Liver (tissue), 7 donors: ENCODE measurements at regions not wholly inside any gene's neighbourhood (a gene's known extent, or its start where the extent isn't known, plus 50 kb on each side); places are given as distances from the start of the nearest gene placed in this dataset.

Source experiments
- DNase-seq: peaks from one replicate; pipeline ENCODE4 v3.0.0-alpha.2; 2017; ENCODE audit warnings: low spot score
- H3K27ac ChIP-seq, 2 donors: one replicate each; pipeline ENCODE4 v1.7.0; 2013; ENCODE audit warnings: inconsistent platforms in 2 of 2, low read length in 2 of 2, control low read depth in 1 of 2, low read depth in 1 of 2, mild to moderate bottlenecking in 1 of 2
- H3K27me3 ChIP-seq, 4 donors: one replicate each; pipeline versions ENCODE4 v1.6.1 to v1.7.0; 2013; ENCODE audit warnings: low read length in 3 of 4, inconsistent platforms in 1 of 4, mild to moderate bottlenecking in 1 of 4, moderate library complexity in 1 of 4; ENCODE audit not compliant: control insufficient read depth in 4 of 4, insufficient read depth in 4 of 4
- H3K36me3 ChIP-seq, 4 donors: one replicate each; pipeline versions ENCODE4 v1.6.1 to v1.7.0; 2013; ENCODE audit warnings: low read length in 3 of 4, mild to moderate bottlenecking in 3 of 4, low read depth in 1 of 4, moderate library complexity in 1 of 4; ENCODE audit not compliant: control insufficient read depth in 4 of 4, insufficient read depth in 3 of 4
- H3K4me1 ChIP-seq, 4 donors: one replicate each; pipeline versions ENCODE4 v1.6.1 to v1.7.0; 2013; ENCODE audit warnings: low read length in 3 of 4, mild to moderate bottlenecking in 3 of 4, moderate library complexity in 1 of 4; ENCODE audit not compliant: control insufficient read depth in 4 of 4, insufficient read depth in 4 of 4
- H3K4me3 ChIP-seq, 3 donors: one replicate each; pipeline versions ENCODE4 v1.6.1 to v1.7.0; 2013; ENCODE audit warnings: low read length in 3 of 3, control low read depth in 1 of 3, low read depth in 1 of 3, mild to moderate bottlenecking in 1 of 3
- H3K9ac ChIP-seq, 2 donors: one replicate each; pipeline ENCODE4 v1.7.0; 2013; ENCODE audit warnings: low read length in 2 of 2, mild to moderate bottlenecking in 2 of 2, moderate library complexity in 2 of 2, control low read depth in 1 of 2, low read depth in 1 of 2
- H3K9me3 ChIP-seq, 4 donors: one replicate each; pipeline versions ENCODE4 v1.6.1 to v1.7.0; 2013; ENCODE audit warnings: low read length in 3 of 4; ENCODE audit not compliant: control insufficient read depth in 4 of 4
- EGR1 ChIP-seq, 2 donors: IDR thresholded peaks; 2 replicates each; pipeline ENCODE4 v1.6.1; 2016 to 2018; ENCODE audit warnings: antibody characterized with exemption in 2 of 2, low read depth in 2 of 2
- FOXA1 ChIP-seq: IDR thresholded peaks from 2 replicates; pipeline ENCODE4 v1.6.1; 2016; ENCODE audit warnings: antibody characterized with exemption
- GABPA ChIP-seq, 2 donors: IDR thresholded peaks in 1 of 2; conservative IDR thresholded peaks in 1 of 2; 2 replicates each; pipeline ENCODE4 v1.6.1; 2016; ENCODE audit warnings: antibody characterized with exemption in 2 of 2, mild to moderate bottlenecking in 1 of 2, moderate library complexity in 1 of 2
- HNF4A ChIP-seq, 2 donors: conservative IDR thresholded peaks; 2 replicates each; pipeline ENCODE4 v1.6.1; 2016; ENCODE audit warnings: antibody characterized with exemption in 2 of 2, mild to moderate bottlenecking in 2 of 2
- HNF4G ChIP-seq: IDR thresholded peaks from 2 replicates; pipeline ENCODE4 v1.6.1; 2016; ENCODE audit warnings: antibody characterized with exemption
- MAX ChIP-seq: IDR thresholded peaks from 2 replicates; pipeline ENCODE4 v1.6.1; 2016; ENCODE audit warnings: antibody characterized with exemption
- RAD21 ChIP-seq, 2 donors: IDR thresholded peaks; 2 replicates each; pipeline ENCODE4 v1.6.1; 2016; ENCODE audit warnings: antibody characterized with exemption in 2 of 2, mild to moderate bottlenecking in 2 of 2
- SP1 ChIP-seq: IDR thresholded peaks from 2 replicates; pipeline ENCODE4 v1.6.1; 2018; ENCODE audit warnings: antibody characterized with exemption, mild to moderate bottlenecking
- TAF1 ChIP-seq: conservative IDR thresholded peaks from 2 replicates; pipeline ENCODE4 v1.6.1; 2016; ENCODE audit warnings: antibody characterized with exemption, mild to moderate bottlenecking
- YY1 ChIP-seq: IDR thresholded peaks from 2 replicates; pipeline ENCODE4 v1.6.1; 2016; ENCODE audit warnings: antibody characterized with exemption, mild to moderate bottlenecking
- WGBS: extraction: QIAGEN DNeasy Blood & Tissue Kit; methylation state at CpG from one replicate; pipeline ENCODE4 v1.1.7; 2013; 5-methylcytosine and 5-hydroxymethylcytosine counted together
- TF ChIP-seq, protein P1 (sequence below): IDR thresholded peaks from 2 replicates; pipeline ENCODE4 v1.6.1; 2016; ENCODE audit warnings: antibody characterized with exemption, mild to moderate bottlenecking
- TF ChIP-seq, protein P2 (sequence below): IDR thresholded peaks from 2 replicates; pipeline ENCODE4 v1.6.1; 2016; ENCODE audit warnings: antibody characterized with exemption
- donor health status: healthy.
- donor health status: healthy.
- donor health status: healthy.
- donor health status: healthy.

GRCh38 chr6:74658391-74658790 is 547.5 kb downstream of the COL12A1 start:
- no peak for TF ChIP-seq YY1
- no peak for TF ChIP-seq EGR1 (IDR thresholded peaks at IDR 0.05; ENCODE audit: low read depth in 2 of 2)
- TF ChIP-seq SP1 = no peak
- no peak for TF ChIP-seq HNF4A (conservative IDR thresholded peaks at IDR 0.05)
- no peak for TF ChIP-seq TAF1
- TF ChIP-seq, protein P1, sequence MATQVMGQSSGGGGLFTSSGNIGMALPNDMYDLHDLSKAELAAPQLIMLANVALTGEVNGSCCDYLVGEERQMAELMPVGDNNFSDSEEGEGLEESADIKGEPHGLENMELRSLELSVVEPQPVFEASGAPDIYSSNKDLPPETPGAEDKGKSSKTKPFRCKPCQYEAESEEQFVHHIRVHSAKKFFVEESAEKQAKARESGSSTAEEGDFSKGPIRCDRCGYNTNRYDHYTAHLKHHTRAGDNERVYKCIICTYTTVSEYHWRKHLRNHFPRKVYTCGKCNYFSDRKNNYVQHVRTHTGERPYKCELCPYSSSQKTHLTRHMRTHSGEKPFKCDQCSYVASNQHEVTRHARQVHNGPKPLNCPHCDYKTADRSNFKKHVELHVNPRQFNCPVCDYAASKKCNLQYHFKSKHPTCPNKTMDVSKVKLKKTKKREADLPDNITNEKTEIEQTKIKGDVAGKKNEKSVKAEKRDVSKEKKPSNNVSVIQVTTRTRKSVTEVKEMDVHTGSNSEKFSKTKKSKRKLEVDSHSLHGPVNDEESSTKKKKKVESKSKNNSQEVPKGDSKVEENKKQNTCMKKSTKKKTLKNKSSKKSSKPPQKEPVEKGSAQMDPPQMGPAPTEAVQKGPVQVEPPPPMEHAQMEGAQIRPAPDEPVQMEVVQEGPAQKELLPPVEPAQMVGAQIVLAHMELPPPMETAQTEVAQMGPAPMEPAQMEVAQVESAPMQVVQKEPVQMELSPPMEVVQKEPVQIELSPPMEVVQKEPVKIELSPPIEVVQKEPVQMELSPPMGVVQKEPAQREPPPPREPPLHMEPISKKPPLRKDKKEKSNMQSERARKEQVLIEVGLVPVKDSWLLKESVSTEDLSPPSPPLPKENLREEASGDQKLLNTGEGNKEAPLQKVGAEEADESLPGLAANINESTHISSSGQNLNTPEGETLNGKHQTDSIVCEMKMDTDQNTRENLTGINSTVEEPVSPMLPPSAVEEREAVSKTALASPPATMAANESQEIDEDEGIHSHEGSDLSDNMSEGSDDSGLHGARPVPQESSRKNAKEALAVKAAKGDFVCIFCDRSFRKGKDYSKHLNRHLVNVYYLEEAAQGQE = no peak
- TF ChIP-seq HNF4G = no peak
- TF ChIP-seq RAD21 (IDR thresholded peaks at IDR 0.05) = no peak
- TF ChIP-seq FOXA1 = no peak
- DNase-seq = no peak
- no peaks in the 10 kb centered on the region for H3K4me1 ChIP-seq
- H3K9ac ChIP-seq = no peak overlapping the region
- no peak overlapping the region for H3K4me3 ChIP-seq
- H3K9me3 ChIP-seq = no peaks in the 10 kb centered on the region
- no peaks in the 10 kb centered on the region for H3K27me3 ChIP-seq
- no peak overlapping the region for H3K27ac ChIP-seq
- no peaks in the 10 kb centered on the region for H3K36me3 ChIP-seq

DNA sequence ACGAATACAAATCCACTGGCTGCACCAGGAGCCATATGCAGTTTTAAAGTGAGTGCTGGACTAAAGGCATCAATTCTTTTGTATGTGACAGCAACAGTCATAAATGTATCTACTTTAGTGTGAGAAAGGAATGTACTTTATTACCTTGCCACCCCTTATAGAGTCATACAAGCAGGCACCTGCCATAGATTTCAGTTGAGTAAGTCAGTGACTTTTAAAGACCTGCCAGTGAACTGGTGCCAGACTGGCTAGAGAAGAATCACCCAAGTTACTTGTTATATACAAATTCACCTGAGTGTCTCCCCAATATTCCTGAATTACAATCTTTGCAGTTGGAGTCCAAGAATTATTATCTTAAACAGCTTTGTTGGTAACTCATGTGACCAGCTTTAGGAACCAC is 547.9 kb downstream of the COL12A1 start:
- H3K4me1 ChIP-seq = no peaks in the 10 kb centered on the region
- H3K9ac ChIP-seq = no peak overlapping the region
- DNase-seq = no peak
- no peak overlapping the region for H3K4me3 ChIP-seq
- TF ChIP-seq EGR1 (IDR thresholded peaks at IDR 0.05; ENCODE audit: low read depth in 2 of 2) (no peak), RAD21 (IDR thresholded peaks at IDR 0.05) (no peak), YY1 (no peak), HNF4G (no peak), GABPA (IDR thresholded peaks at IDR 0.05 in 1 of 2, conservative IDR thresholded peaks at IDR 0.05 in 1 of 2) (no peak), SP1 (no peak), MAX (no peak), TAF1 (no peak)
- TF ChIP-seq, protein P1 = no peak
- TF ChIP-seq, protein P2, sequence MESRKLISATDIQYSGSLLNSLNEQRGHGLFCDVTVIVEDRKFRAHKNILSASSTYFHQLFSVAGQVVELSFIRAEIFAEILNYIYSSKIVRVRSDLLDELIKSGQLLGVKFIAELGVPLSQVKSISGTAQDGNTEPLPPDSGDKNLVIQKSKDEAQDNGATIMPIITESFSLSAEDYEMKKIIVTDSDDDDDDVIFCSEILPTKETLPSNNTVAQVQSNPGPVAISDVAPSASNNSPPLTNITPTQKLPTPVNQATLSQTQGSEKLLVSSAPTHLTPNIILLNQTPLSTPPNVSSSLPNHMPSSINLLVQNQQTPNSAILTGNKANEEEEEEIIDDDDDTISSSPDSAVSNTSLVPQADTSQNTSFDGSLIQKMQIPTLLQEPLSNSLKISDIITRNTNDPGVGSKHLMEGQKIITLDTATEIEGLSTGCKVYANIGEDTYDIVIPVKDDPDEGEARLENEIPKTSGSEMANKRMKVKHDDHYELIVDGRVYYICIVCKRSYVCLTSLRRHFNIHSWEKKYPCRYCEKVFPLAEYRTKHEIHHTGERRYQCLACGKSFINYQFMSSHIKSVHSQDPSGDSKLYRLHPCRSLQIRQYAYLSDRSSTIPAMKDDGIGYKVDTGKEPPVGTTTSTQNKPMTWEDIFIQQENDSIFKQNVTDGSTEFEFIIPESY = no peak
- 60% methylated on average over 1 of the region's 1 CpG for WGBS
- H3K9me3 ChIP-seq = no peaks in the 10 kb centered on the region
- H3K27me3 ChIP-seq = peaks cover 0 to under 1% (median 0%) of the 10 kb centered on the region in 4 donors
- no peaks in the 10 kb centered on the region for H3K36me3 ChIP-seq
- no peak overlapping the region for H3K27ac ChIP-seq
